Neuronal stem cell (in vitro differentiated cells): ENCODE measurements at regions not wholly inside any gene's neighbourhood (a gene's known extent, or its start where the extent isn't known, plus 50 kb on each side); places are given as distances from the start of the nearest gene placed in this dataset.

Experiments used
- DNase-seq: peaks from one replicate; pipeline ENCODE4 v3.0.0-alpha.2; 2013; ENCODE audit warnings: low spot score
- H2AFZ ChIP-seq: one replicate; pipeline ENCODE4 v1.6.1; 2013; ENCODE audit warnings: mild to moderate bottlenecking, low read length, inconsistent platforms
- H2AK5ac ChIP-seq: 2 replicates; pipeline ENCODE4 v1.6.1; 2013; ENCODE audit warnings: low read depth, mild to moderate bottlenecking, inconsistent platforms, low read length, moderate library complexity, mixed read lengths
- H2BK120ac ChIP-seq: 2 replicates; pipeline ENCODE4 v1.6.1; 2013; ENCODE audit warnings: low read depth, mild to moderate bottlenecking, inconsistent platforms, low read length, moderate library complexity, mixed read lengths
- H2BK12ac ChIP-seq: one replicate; pipeline ENCODE4 v1.6.1; 2013; ENCODE audit warnings: low read length, inconsistent platforms
- H2BK15ac ChIP-seq: 2 replicates; pipeline ENCODE4 v1.6.1; 2013; ENCODE audit warnings: mild to moderate bottlenecking, low read length, inconsistent platforms, mixed read lengths
- H2BK5ac ChIP-seq: one replicate; pipeline ENCODE4 v1.6.1; 2013; ENCODE audit warnings: inconsistent platforms, mild to moderate bottlenecking, low read length, moderate library complexity
- H3K14ac ChIP-seq: one replicate; pipeline ENCODE4 v1.6.1; 2013; ENCODE audit warnings: low read length, inconsistent platforms
- H3K18ac ChIP-seq: 2 replicates; pipeline ENCODE4 v1.6.1; 2013; ENCODE audit warnings: low read length, inconsistent platforms
- H3K23ac ChIP-seq: 2 replicates; pipeline ENCODE4 v1.6.1; 2013; ENCODE audit warnings: low read depth, mild to moderate bottlenecking, mixed read lengths, low read length, inconsistent platforms; ENCODE audit not compliant: poor library complexity
- H3K27ac ChIP-seq: replicated peaks from 3 replicates; pipeline ENCODE4 v1.5.1; 2013; ENCODE audit warnings: low read length, inconsistent platforms
- H3K27me3 ChIP-seq, 3 experiments: 2 replicates each; pipeline ENCODE4 v1.6.1; 2013; ENCODE audit warnings: low read length in 3 of 3, mild to moderate bottlenecking in 2 of 3, inconsistent platforms in 1 of 3, low read depth in 1 of 3, mixed read lengths in 1 of 3, moderate library complexity in 1 of 3; ENCODE audit not compliant: control insufficient read depth in 3 of 3, insufficient read depth in 3 of 3
- H3K36me3 ChIP-seq, 2 donors: replicated peaks in 1 of 2; 2 replicates each; pipeline ENCODE4 v1.6.1; 2013; ENCODE audit warnings: low read length in 2 of 2; ENCODE audit not compliant: control insufficient read depth in 2 of 2, insufficient read depth in 2 of 2
- H3K4ac ChIP-seq: 2 replicates; pipeline ENCODE4 v1.6.1; 2013; ENCODE audit warnings: inconsistent platforms, mild to moderate bottlenecking, low read length, moderate library complexity
- H3K4me1 ChIP-seq, 2 donors: 1 replicate in 1 of 2; 2 replicates in 1 of 2; pipeline ENCODE4 v1.6.1; 2013; ENCODE audit warnings: low read length in 2 of 2, low read depth in 1 of 2; ENCODE audit not compliant: control insufficient read depth in 2 of 2, insufficient read depth in 1 of 2
- H3K4me2 ChIP-seq: one replicate; pipeline ENCODE4 v1.6.1; 2013; ENCODE audit warnings: mild to moderate bottlenecking, low read length, inconsistent platforms; ENCODE audit not compliant: insufficient read depth, poor library complexity, severe bottlenecking
- H3K4me3 ChIP-seq, 2 donors: 2 replicates each; pipeline ENCODE4 v1.5.1; 2013; ENCODE audit warnings: low read length in 2 of 2, mild to moderate bottlenecking in 2 of 2, inconsistent platforms in 1 of 2, moderate library complexity in 1 of 2
- H3K79me1 ChIP-seq: one replicate; pipeline ENCODE4 v1.6.1; 2013; ENCODE audit warnings: low read depth, mild to moderate bottlenecking, inconsistent platforms, low read length, moderate library complexity
- H3K9ac ChIP-seq: one replicate; pipeline ENCODE4 v1.6.1; 2013; ENCODE audit warnings: mild to moderate bottlenecking, low read depth, low read length, inconsistent platforms; ENCODE audit not compliant: poor library complexity
- H3K9me3 ChIP-seq, 2 donors: replicated peaks in 1 of 2; 2 replicates each; pipeline versions ENCODE3 to v1.6.1; 2013; ENCODE audit warnings: low read length in 2 of 2, mild to moderate bottlenecking in 2 of 2, inconsistent platforms in 1 of 2, low read depth in 1 of 2, mixed read lengths in 1 of 2, moderate library complexity in 1 of 2; ENCODE audit not compliant: control insufficient read depth in 2 of 2, insufficient read depth in 1 of 2
- H4K8ac ChIP-seq: one replicate; pipeline ENCODE4 v1.6.1; 2013; ENCODE audit warnings: low read depth, mild to moderate bottlenecking, inconsistent platforms, low read length, moderate library complexity
- H4K91ac ChIP-seq: one replicate; pipeline ENCODE4 v1.6.1; 2013; ENCODE audit warnings: low read length, low read depth, mild to moderate bottlenecking, inconsistent platforms; ENCODE audit not compliant: poor library complexity
- WGBS, 2 donors: extraction: QIAGEN DNeasy Blood & Tissue Kit; methylation state at CpG; one replicate each; pipeline ENCODE4 v1.1.7; 2013; ENCODE audit warnings: missing lambda C conversion rate in 2 of 2, mixed read lengths in 1 of 2; ENCODE audit not compliant: insufficient read length in 2 of 2, insufficient replicate concordance in 1 of 2; ENCODE audit errors: extremely low coverage in 2 of 2; 5-methylcytosine and 5-hydroxymethylcytosine counted together

- H3K27ac ChIP-seq, result no peak overlapping the region
- no peak overlapping the region for H3K23ac ChIP-seq
- H3K4me1 ChIP-seq, result no peaks in the 10 kb centered on the region
- H2BK120ac ChIP-seq, result no peak overlapping the region
- no peak overlapping the region for H2BK12ac ChIP-seq
- H3K9ac ChIP-seq, result no peak overlapping the region
- H4K8ac ChIP-seq, result no peak overlapping the region
- H3K4me3 ChIP-seq, result no peak overlapping the region
- H4K91ac ChIP-seq, result no peak overlapping the region
- no peak overlapping the region for H3K4me2 ChIP-seq
- H3K9me3 ChIP-seq, result peaks cover 0 to 2% of the 10 kb centered on the region in 2 donors
- no peak overlapping the region for H3K14ac ChIP-seq
- no peak overlapping the region for H2BK5ac ChIP-seq
- no peak overlapping the region for H2AK5ac ChIP-seq
- no peak overlapping the region for H3K18ac ChIP-seq
- H2BK15ac ChIP-seq, result no peak overlapping the region
- no CpG with 5 or more reads among the region's 6 CpGs for WGBS, 2 donors
- no peak overlapping the region for H2AFZ ChIP-seq
- H3K27me3 ChIP-seq, result no peaks in the 10 kb centered on the region
- no peaks in the 10 kb centered on the region for H3K79me1 ChIP-seq
- no peak overlapping the region for H3K4ac ChIP-seq
- H3K36me3 ChIP-seq, result no peaks in the 10 kb centered on the region
- no peak for DNase-seq
Observed at GRCh38 chr12:93242154-93242972, 135.4 kb upstream of the NUDT4 start.

GRCh38 chr12:93243382-93243688 lies 134.4 kb upstream of the NUDT4 start:
- H3K36me3 ChIP-seq, result no peaks in the 10 kb centered on the region
- H3K9me3 ChIP-seq, result no peaks in the 10 kb centered on the region

GRCh38 chr12:93243689-93244513 lies 133.8 kb upstream of the NUDT4 start:
- no peak overlapping the region for H2BK5ac ChIP-seq
- H3K27ac ChIP-seq, result no peak overlapping the region
- H3K4me1 ChIP-seq, result no peaks in the 10 kb centered on the region
- H4K91ac ChIP-seq, result no peak overlapping the region
- no peak overlapping the region for H2AFZ ChIP-seq
- no CpG with 5 or more reads among the region's 4 CpGs for WGBS, 2 donors
- no peak overlapping the region for H3K4me3 ChIP-seq
- no peak overlapping the region for H3K4ac ChIP-seq
- H2AK5ac ChIP-seq, result no peak overlapping the region
- H3K14ac ChIP-seq, result no peak overlapping the region
- no peaks in the 10 kb centered on the region for H3K36me3 ChIP-seq
- H2BK15ac ChIP-seq, result no peak overlapping the region
- no peak overlapping the region for H4K8ac ChIP-seq
- no peaks in the 10 kb centered on the region for H3K9me3 ChIP-seq
- no peak for DNase-seq
- no peak overlapping the region for H3K4me2 ChIP-seq
- no peak overlapping the region for H3K9ac ChIP-seq
- H3K79me1 ChIP-seq, result no peaks in the 10 kb centered on the region
- H2BK120ac ChIP-seq, result no peak overlapping the region
- H2BK12ac ChIP-seq, result no peak overlapping the region
- no peaks in the 10 kb centered on the region for H3K27me3 ChIP-seq
- no peak overlapping the region for H3K23ac ChIP-seq
- H3K18ac ChIP-seq, result no peak overlapping the region

More at GRCh38 chr12:93243382-93243688, 134.4 kb upstream of the NUDT4 start:
- Histone ChIP-seq H3K4ac (no peak overlapping the region), H3K27ac (no peak overlapping the region), H3K4me2 (no peak overlapping the region), H3K18ac (no peak overlapping the region), H2BK15ac (no peak overlapping the region), H3K4me3 (no peak overlapping the region), H3K27me3 (no peaks in the 10 kb centered on the region), H3K23ac (no peak overlapping the region), H3K9ac (no peak overlapping the region), H2BK12ac (no peak overlapping the region), H2BK5ac (no peak overlapping the region), H4K8ac (no peak overlapping the region), H3K4me1 (no peaks in the 10 kb centered on the region), H2AFZ (no peak overlapping the region), H3K79me1 (no peaks in the 10 kb centered on the region), H2BK120ac (no peak overlapping the region), H2AK5ac (no peak overlapping the region), H4K91ac (no peak overlapping the region), H3K14ac (no peak overlapping the region)
- no peak for DNase-seq
- WGBS, 2 donors, result no CpG with 5 or more reads among the region's 3 CpGs

- H3K36me3 ChIP-seq, result no peaks in the 10 kb centered on the region
- H3K14ac ChIP-seq, result no peak overlapping the region
- no CpG with 5 or more reads among the region's 4 CpGs for WGBS, 2 donors
- H3K79me1 ChIP-seq, result no peaks in the 10 kb centered on the region
- no peak overlapping the region for H3K4me2 ChIP-seq
- no peak overlapping the region for H4K8ac ChIP-seq
- no peak overlapping the region for H3K4me3 ChIP-seq
- H3K27me3 ChIP-seq, result no peaks in the 10 kb centered on the region
- H2AFZ ChIP-seq, result no peak overlapping the region
- H3K4me1 ChIP-seq, result no peaks in the 10 kb centered on the region
- H3K4ac ChIP-seq, result no peak overlapping the region
- no peak overlapping the region for H2BK12ac ChIP-seq
- H3K9ac ChIP-seq, result no peak overlapping the region
- no peak overlapping the region for H4K91ac ChIP-seq
- H3K27ac ChIP-seq, result no peak overlapping the region
- H2AK5ac ChIP-seq, result no peak overlapping the region
- H2BK120ac ChIP-seq, result no peak overlapping the region
- no peak overlapping the region for H2BK5ac ChIP-seq
- H3K9me3 ChIP-seq, result no peaks in the 10 kb centered on the region
- no peak overlapping the region for H3K18ac ChIP-seq
- H3K23ac ChIP-seq, result no peak overlapping the region
- H2BK15ac ChIP-seq, result no peak overlapping the region
- no peak for DNase-seq
Observed at GRCh38 chr12:93244514-93245077, 133.1 kb upstream of the NUDT4 start.
